ENCODE measurements at regions not wholly inside any gene's neighbourhood (a gene's known extent, or its start where the extent isn't known, plus 50 kb on each side); places are given as distances from the start of the nearest gene placed in this dataset.

DNA sequence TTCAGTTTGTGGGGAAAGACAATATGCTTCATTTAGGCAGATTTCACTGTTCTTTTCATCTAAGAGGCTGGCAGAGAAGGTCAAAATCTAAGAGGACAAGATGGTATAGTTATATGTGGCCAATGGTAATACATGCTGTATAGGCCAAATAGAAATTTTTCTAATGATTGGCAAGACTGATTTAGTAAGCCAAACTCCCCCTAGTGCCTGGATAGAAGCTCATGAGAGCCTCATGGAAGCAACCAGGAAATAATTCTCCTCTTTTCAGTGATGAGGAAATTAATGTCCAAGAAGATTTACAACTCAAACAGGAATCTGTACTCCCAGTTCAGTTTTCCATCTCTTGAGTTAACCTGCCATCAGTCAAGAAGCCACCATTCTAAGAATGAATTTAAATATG, 253.6 kb upstream of the PHF14 start:
- intact Hi-C loops (cut with DNase I) = no loop called here
- no peak for DNase-seq

DNA sequence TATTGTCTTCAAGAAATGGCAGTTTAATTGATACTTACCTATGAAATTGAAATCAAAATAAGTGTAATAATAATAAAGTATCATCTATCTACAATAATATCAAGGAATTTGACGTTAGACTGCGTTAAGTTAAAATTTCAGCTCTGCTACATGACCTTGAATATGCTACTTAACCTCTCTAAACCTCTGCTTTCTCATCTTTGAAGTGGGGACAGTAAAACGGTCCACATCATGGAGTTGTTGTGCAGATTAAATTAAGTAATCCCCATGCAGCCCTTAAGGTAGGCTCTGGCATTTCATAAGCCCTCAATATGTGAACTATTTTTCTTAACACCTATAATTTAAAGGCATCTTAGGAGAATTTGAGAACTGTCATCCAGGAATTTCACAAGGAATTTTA, 252.4 kb upstream of the PHF14 start:
- Histone ChIP-seq H3K4me3 (no peak overlapping the region), H3K9me3 (no peaks in the 10 kb centered on the region), H3K4me1 (ENCODE audit: insufficient read depth) (no peaks in the 10 kb centered on the region), H3K27me3 (no peaks in the 10 kb centered on the region), H3K36me3 (no peaks in the 10 kb centered on the region), H3K27ac (no peak overlapping the region)
- 76 to 80% (median 78%) methylated on average over 3 of the region's 3 CpGs for WGBS, 3 donors
- intact Hi-C loops (cut with DNase I) = no loop called here
- no peak for TF ChIP-seq EP300 (IDR thresholded peaks at IDR 0.05)
- TF ChIP-seq, protein P1, sequence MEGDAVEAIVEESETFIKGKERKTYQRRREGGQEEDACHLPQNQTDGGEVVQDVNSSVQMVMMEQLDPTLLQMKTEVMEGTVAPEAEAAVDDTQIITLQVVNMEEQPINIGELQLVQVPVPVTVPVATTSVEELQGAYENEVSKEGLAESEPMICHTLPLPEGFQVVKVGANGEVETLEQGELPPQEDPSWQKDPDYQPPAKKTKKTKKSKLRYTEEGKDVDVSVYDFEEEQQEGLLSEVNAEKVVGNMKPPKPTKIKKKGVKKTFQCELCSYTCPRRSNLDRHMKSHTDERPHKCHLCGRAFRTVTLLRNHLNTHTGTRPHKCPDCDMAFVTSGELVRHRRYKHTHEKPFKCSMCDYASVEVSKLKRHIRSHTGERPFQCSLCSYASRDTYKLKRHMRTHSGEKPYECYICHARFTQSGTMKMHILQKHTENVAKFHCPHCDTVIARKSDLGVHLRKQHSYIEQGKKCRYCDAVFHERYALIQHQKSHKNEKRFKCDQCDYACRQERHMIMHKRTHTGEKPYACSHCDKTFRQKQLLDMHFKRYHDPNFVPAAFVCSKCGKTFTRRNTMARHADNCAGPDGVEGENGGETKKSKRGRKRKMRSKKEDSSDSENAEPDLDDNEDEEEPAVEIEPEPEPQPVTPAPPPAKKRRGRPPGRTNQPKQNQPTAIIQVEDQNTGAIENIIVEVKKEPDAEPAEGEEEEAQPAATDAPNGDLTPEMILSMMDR (IDR thresholded peaks at IDR 0.05) = no peak
- no peak for TF ChIP-seq POLR2A (IDR thresholded peaks at IDR 0.05)
- DNase-seq = no peak

More for the DNA sequence above, 253.6 kb upstream of the PHF14 start:
- Histone ChIP-seq H3K27ac (no peak overlapping the region), H3K9me3 (no peaks in the 10 kb centered on the region), H3K27me3 (no peaks in the 10 kb centered on the region), H3K4me3 (no peak overlapping the region), H3K4me1 (ENCODE audit: insufficient read depth) (no peaks in the 10 kb centered on the region), H3K36me3 (no peaks in the 10 kb centered on the region)
- TF ChIP-seq EP300 (IDR thresholded peaks at IDR 0.05) (no peak), POLR2A (IDR thresholded peaks at IDR 0.05) (no peak)
- TF ChIP-seq, protein P1 (IDR thresholded peaks at IDR 0.05) = no peak

DNA sequence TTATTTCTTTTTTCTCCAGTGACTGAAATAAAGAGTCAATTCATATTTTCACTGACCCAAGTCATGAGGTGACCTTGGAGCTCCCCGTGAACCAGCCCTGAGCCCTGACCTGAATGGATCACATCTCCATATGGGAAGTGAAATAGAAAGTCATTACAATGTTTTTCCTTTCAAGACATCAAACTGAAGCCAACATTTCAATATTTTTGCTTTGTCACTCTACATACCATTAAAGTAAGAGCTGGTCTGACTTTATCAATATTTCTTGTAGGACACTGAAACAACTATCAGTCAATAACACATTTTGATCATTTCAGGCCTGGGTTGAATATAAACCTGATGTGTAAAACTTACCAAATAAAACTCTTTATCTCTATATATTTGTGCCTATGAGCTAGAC, 249.8 kb upstream of the PHF14 start:
- DNase-seq = no peak
- TF ChIP-seq EP300 (IDR thresholded peaks at IDR 0.05) (no peak), POLR2A (IDR thresholded peaks at IDR 0.05) (no peak)
- TF ChIP-seq, protein P1 (IDR thresholded peaks at IDR 0.05) = no peak
- Histone ChIP-seq H3K27me3 (no peaks in the 10 kb centered on the region), H3K9me3 (no peaks in the 10 kb centered on the region), H3K4me1 (ENCODE audit: insufficient read depth) (no peaks in the 10 kb centered on the region), H3K36me3 (no peaks in the 10 kb centered on the region), H3K27ac (no peak overlapping the region), H3K4me3 (no peak overlapping the region)
- intact Hi-C loops (cut with DNase I) = no loop called here
- 21 to 40% (median 25%) methylated on average over 1 of the region's 1 CpG for WGBS, 3 donors

DNA sequence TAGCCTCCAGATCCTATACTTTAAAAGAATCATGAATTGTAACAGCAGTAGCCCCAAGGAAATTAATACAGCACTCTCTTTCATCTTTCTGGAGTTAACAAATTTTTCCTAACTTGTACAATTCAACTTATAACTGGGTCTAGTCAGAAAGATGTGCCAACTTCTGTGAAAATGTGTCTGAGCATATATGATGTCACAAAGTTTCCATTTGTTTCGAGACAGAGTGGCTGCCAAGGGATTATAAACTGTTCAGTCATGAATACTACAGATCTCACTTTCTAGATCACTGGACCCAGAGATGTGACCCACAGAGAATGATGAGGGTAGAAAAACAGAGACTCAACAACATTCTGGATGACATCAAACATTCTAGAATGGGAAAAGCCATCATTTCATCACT, 249.2 kb upstream of the PHF14 start:
- 66 to 89% (median 87%) methylated on average over 1 of the region's 1 CpG for WGBS, 3 donors
- Histone ChIP-seq H3K4me3 (no peak overlapping the region), H3K27me3 (no peaks in the 10 kb centered on the region), H3K4me1 (ENCODE audit: insufficient read depth) (no peaks in the 10 kb centered on the region), H3K9me3 (no peaks in the 10 kb centered on the region), H3K36me3 (no peaks in the 10 kb centered on the region), H3K27ac (no peak overlapping the region)
- no peak for DNase-seq
- intact Hi-C loops (cut with DNase I) = no loop called here
- TF ChIP-seq, protein P1 (IDR thresholded peaks at IDR 0.05) = no peak
- TF ChIP-seq EP300 (IDR thresholded peaks at IDR 0.05) = no peak
- TF ChIP-seq POLR2A (IDR thresholded peaks at IDR 0.05) = no peak

DNA sequence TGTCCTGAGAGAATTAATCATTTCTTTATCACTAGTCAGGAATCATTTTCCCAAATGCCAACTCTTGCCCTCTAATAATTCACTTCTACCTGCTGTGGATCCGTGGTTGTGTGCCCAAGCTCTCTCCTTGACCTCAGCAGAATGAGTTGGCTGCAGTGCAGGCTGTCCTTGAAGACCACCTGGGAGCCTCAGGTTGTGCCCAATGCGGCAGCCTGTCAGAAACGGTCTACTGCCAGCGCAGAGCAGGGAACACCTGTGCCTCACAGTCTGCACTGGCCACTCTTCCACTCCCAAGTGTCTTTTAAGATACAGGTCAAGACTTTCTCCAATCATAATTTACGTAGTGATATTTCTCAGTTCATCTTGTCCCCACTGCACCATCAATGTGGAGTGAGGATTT, 246.0 kb upstream of the PHF14 start:
- intact Hi-C loops (cut with DNase I) = no loop called here
- H3K4me3 ChIP-seq = no peak overlapping the region
- TF ChIP-seq EP300 (IDR thresholded peaks at IDR 0.05) (no peak), POLR2A (IDR thresholded peaks at IDR 0.05) (no peak)
- TF ChIP-seq, protein P1 (IDR thresholded peaks at IDR 0.05) = no peak
- 59 to 68% (median 62%) methylated on average over 5 of the region's 5 CpGs for WGBS, 3 donors
- DNase-seq = no peak
- no peaks in the 10 kb centered on the region for H3K27me3 ChIP-seq
- no peaks in the 10 kb centered on the region for H3K4me1 ChIP-seq (ENCODE audit: insufficient read depth)
- no peak overlapping the region for H3K27ac ChIP-seq
- H3K9me3 ChIP-seq = no peaks in the 10 kb centered on the region
- no peaks in the 10 kb centered on the region for H3K36me3 ChIP-seq
